KOPT-K1 (cell line): ENCODE measurements at regions not wholly inside any gene's neighbourhood (a gene's known extent, or its start where the extent isn't known, plus 50 kb on each side); places are given as distances from the start of the nearest gene placed in this dataset.
A peak's percentile ranks its signal among the peaks of the same experiment; 100 is the strongest.
"Not testable (repeated sequence)": the region's sequence is repeated elsewhere in the genome, so short reads cannot be mapped to it uniquely, and the experiment has no call there.

Experiments
- H3K27ac ChIP-seq: fragments of 200-600 bp; sonication (generic); 2 replicates; pipeline ENCODE4 v1.5.1; 2016; ENCODE audit warnings: antibody characterized with exemption, mild to moderate bottlenecking, low read depth, low read length; ENCODE audit not compliant: poor library complexity, severe bottlenecking
- H3K36me3 ChIP-seq: fragments of 200-600 bp; sonication (generic); 2 replicates; pipeline ENCODE4 v1.5.1; 2017; ENCODE audit warnings: antibody characterized with exemption, mild to moderate bottlenecking, low read length, moderate library complexity; ENCODE audit not compliant: insufficient read depth
- H3K9me3 ChIP-seq: fragments of 200-600 bp; sonication (generic); 2 replicates; pipeline ENCODE4 v1.5.1; 2017; ENCODE audit warnings: antibody characterized with exemption, low read length, mild to moderate bottlenecking; ENCODE audit not compliant: insufficient read depth, poor library complexity, severe bottlenecking

DNA sequence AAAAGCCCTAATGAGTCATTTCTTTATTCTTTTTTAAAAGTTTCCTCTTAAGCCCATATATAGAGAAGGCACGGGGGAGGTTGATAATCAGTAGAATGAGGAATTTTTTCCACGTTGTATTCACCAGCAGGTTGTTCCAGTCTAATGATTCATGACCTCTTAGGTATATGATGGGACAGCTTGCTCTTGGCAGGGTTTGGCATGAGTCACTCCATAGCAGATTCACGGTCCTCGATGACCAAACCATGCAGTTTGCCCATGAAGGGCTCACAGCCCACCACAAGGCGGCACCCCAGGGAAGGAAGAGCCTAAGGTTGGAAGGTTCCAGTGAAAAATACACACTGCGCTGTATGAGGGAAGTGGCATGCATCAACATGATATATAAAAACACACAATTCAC is 623.8 kb upstream of the DIPK2B start:
- no peak overlapping the region for H3K27ac ChIP-seq
- peaks cover 3% of the 10 kb centered on the region; the same call in 1 of the 2 replicates for H3K36me3 ChIP-seq
- H3K9me3 ChIP-seq = no peaks in the 10 kb centered on the region

DNA sequence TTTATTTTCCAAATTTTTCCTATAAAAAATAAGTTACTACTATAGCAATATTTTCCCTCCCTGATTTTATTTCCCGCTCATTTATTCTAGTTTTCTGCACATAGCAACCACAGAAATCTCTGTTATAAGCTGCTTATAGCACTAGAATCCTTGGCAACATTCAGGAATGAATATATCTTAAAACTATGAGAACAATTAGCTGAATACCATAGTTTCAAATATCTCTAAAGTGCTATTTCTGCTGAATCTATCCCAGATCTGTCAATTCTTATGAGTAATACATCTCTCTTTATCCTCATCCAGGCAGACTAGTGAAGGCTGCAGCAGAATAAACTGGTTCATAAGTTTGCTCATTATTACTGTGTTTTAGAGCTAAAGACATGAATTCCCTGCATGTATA is 622.9 kb upstream of the DIPK2B start:
- peaks cover 7% of the 10 kb centered on the region; the same call in 1 of the 2 replicates for H3K36me3 ChIP-seq
- no peaks in the 10 kb centered on the region for H3K9me3 ChIP-seq
- no peak overlapping the region for H3K27ac ChIP-seq

DNA sequence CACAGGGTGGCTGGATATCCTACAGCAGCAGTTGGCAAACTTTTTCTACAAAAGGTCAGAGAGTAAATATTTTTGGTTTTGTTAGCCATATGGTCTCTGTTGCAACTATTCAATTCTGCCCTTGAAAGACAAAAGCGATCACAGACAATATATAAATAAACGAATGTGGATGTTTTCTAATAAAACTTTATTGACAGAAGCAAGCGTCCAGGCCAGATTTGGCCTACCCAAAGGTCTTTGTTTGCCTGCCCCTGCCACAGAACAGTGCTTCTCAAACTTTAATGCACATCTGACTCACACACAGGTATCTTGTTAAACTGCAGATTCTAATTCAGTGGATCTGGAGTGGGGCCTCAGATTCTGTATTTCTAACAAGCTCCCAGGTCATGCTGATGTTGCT is 621.4 kb upstream of the DIPK2B start:
- Histone ChIP-seq H3K27ac (no peak overlapping the region), H3K9me3 (no peaks in the 10 kb centered on the region), H3K36me3 (peaks cover 7% of the 10 kb centered on the region; the same call in 1 of the 2 replicates)

DNA sequence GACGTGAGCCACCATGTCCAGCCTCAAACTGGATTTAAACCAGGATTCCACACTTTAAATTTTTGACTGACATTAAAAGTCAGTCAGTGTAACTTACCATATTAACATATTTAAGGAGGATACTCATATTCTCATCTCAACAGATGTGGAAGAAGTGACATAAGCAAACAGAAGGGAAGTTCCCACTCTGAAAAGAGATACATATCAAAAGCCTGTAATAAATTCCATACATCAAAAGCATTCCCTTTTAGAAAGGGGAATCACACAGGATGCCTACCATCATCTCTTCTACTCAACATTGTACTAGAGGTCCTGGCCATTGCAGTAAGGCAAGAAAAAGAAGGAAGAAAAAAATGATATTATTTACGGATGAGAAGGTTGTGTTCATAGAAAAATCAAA is 618.2 kb upstream of the DIPK2B start:
- Histone ChIP-seq H3K9me3 (no peaks in the 10 kb centered on the region), H3K27ac (no peak overlapping the region), H3K36me3 (peaks cover 7% of the 10 kb centered on the region; the same call in 1 of the 2 replicates)

DNA sequence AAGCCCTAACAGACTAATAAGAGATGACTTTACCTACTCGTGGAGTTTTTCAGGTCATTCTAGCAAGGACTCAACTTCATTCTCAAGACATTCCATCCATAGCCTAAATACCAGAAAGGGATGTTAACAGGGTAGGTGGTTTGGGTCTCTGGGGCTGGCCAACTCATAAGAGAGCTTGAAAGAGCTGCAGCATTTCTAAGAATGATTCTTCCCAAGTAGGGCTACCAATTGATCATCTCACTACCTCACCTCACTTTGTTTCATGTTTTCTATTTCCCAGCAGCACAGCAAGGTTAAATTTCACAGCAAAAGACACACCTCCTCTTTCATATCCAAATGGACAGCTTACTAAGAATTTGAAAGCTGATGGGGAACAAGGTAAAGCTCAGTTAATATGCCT is 614.8 kb upstream of the DIPK2B start:
- Histone ChIP-seq H3K27ac (no peak overlapping the region), H3K9me3 (no peaks in the 10 kb centered on the region), H3K36me3 (peaks cover 3% of the 10 kb centered on the region; the same call in 1 of the 2 replicates)

DNA sequence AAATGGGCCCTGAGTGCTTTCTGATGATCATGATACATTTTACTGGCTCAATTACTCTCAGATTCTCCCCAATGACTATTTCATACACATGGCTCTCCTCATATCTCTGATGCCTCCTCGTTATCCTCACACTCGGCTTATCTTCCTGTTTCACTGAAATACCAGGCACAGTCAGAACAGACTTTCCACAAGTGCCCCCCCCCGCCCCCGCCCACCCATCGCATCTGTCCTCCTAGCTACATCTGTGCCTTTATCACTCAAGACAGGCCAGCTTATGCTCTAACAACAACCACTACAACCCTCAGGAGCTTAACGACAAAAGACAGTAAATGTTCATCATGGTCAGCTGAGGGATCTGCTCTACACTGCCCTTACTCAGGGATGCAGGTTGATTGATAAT is 610.6 kb upstream of the DIPK2B start:
- Histone ChIP-seq H3K36me3 (no peaks in the 10 kb centered on the region; the same call in 1 of the 2 replicates), H3K27ac (no peak overlapping the region), H3K9me3 (no peaks in the 10 kb centered on the region)

DNA sequence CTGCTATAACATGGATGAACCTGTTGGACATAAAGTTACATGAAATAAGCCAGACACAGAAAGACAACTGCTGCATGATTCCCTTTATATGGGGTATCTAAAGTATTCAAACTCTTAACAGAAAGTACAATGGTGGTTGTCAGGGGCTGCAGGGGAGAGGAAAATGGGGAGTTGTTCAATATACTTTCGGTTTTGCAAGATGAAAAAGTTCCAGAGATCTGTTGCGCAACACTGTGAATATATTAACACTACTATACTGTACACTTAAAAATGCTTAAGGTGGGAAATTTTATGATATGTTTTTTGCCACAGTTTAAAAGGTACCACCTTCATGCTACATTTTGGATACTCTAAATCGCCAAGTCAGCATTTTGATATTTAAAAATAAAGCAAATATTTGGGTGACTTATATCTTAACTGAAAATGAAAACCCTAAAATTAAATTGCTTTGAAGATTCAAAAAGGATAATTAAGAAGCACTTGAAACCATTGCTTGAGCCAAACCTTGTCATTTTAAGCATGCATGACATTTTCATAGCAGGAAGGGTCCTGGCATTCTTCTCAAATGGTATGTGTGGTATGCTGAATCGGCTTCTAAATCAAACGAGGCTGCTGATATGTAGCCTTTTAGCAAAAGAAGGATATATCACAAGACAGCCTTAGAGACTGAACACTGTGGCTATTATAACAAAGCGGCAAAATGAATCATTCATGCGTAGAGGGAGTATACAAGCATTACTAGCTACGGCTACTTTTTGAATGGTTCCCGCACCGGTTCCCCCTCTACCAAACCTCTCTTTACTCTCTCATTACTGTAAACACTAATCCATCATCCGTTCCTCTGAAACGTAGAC is 607.1 kb upstream of the DIPK2B start:
- no peaks in the 10 kb centered on the region for H3K36me3 ChIP-seq
- no peaks in the 10 kb centered on the region for H3K9me3 ChIP-seq
- H3K27ac ChIP-seq = peak overlapping the region; percentile 86

DNA sequence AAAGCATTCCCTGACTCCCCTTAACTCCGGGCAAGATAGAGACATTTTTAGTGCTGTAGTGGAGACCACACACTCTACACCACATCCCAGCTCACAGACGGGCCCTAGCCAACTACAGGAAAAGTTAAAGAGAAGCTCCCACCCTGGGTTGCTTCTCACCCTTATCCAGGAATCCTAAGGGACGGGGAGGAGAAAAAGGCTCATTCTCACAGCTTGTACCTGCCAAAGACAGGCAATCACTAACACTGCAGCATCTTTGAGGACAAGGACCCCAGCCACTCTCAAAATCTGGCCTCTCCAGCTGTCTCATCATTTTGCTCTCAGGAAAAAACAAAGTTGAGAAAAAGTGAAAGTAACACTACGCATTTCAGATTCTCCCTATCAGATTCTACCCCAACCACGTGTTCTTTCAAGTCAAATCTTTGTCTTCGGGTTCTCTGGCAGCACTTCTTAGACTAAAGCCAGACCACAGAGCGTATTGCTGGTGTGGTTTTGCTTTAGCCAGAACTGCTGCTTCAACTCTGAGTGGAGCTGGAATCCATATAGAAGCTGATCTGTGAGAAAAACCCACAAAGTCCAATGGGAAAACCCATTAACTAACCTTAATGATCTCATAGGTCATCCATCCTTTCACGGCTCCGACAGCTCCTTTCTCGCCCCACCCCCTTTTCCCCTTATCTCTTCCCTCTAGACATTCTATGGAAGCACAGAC is 605.9 kb upstream of the DIPK2B start:
- Histone ChIP-seq H3K36me3 (no peaks in the 10 kb centered on the region), H3K9me3 (no peaks in the 10 kb centered on the region), H3K27ac (peak overlapping the region; percentile 86)

DNA sequence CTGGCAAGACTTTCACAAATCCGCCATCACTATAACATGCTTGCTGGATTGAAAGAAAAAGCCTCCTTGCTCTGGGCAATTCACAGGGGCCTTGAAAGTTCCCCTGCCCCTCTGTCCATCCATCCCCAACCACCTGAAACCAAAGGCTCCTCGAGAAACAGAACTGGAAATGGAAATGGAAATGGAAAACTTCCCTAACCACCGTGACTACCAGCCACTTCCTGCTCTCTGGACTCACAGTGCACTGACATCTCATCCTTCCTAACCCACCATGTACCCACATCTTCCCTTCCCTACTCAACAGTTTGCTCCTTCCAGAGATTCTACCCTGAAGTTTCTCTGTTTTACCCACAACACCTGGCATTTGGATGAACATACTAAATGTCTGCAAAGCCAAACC is 603.6 kb upstream of the DIPK2B start:
- Histone ChIP-seq H3K36me3 (no peaks in the 10 kb centered on the region), H3K9me3 (no peaks in the 10 kb centered on the region), H3K27ac (no peak overlapping the region)

DNA sequence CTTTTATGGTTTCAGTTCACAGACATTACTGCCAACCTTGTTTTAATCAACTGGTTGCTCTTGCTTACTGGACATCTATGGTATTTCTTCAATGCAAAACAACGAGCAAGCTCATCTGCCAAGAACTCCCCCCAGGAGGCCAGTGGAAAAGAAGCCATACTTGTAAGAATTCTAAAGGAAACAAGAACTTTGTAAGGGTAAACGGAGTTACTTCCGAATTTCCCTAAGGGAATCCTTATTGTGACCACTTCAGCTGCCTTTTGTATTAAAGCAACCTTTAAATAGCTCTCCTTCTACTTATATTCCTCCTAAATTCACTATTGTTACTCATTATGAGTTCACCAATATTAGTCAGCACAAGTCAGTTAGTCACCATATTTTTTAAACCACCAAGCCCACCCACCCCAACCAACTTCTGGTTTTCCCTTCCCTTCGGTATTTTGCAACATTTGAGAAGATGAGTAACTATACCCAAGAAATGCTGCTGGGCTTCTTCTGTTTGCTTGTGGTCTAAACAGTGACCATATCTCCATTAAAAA is 602.8 kb upstream of the DIPK2B start:
- no peak overlapping the region for H3K27ac ChIP-seq
- H3K9me3 ChIP-seq = no peaks in the 10 kb centered on the region
- H3K36me3 ChIP-seq = no peaks in the 10 kb centered on the region

DNA sequence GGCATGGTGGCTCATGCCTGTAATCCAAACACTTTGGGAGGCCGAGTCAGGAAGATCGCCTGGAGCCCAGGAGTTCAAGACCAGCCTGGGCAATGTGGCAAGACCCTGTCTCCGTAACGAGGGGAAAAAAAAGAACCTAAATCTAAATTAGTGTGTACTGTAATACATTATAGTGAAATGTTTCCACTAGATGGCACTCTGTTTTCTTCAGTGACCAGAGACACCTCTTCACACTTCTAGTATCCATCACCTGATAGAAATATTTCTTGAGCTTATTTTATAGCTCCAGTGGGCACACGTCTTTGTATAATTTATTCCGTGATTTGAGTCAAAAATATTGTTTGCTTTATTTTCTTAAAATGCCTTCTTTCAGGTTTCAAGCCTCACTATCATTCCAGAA is 600.9 kb upstream of the DIPK2B start:
- no peak overlapping the region for H3K27ac ChIP-seq
- H3K9me3 ChIP-seq = no peaks in the 10 kb centered on the region
- no peaks in the 10 kb centered on the region for H3K36me3 ChIP-seq

DNA sequence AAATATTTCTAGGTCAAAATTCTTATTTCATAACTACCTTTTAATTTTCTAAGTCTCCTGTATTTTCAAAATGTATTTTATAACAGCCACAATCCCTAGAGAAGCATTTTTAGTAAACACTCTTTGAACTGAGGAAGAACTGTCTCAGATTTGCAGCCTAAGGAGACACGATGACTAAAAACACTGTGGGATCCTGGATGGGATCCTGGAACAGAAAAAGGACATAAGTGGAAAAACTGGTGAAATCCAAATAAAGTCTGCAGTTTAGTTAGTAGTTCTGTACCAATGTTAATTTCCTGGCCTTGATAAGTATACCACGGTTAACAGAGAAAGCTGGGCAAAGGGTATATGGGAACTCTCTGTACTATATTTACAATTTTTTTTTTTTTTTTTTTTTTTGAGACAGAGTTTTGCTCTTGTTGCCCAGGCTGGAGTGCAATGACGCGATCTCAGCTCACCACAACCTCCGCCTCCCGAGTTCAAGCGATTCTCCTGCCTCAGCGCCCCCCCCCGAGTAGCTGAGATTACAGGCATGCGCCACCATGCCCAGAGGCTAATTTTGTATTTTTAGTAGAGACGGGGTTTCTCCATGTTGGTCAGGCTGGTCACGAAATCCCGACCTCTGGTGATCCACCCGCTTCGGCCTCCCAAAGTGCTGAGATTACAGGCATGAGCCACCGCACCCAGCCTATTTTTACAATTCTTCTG is 600.2 kb upstream of the DIPK2B start:
- H3K9me3 ChIP-seq, H3K36me3 ChIP-seq: not testable (repeated sequence)
- H3K27ac ChIP-seq = peak overlapping the region; percentile 24

DNA sequence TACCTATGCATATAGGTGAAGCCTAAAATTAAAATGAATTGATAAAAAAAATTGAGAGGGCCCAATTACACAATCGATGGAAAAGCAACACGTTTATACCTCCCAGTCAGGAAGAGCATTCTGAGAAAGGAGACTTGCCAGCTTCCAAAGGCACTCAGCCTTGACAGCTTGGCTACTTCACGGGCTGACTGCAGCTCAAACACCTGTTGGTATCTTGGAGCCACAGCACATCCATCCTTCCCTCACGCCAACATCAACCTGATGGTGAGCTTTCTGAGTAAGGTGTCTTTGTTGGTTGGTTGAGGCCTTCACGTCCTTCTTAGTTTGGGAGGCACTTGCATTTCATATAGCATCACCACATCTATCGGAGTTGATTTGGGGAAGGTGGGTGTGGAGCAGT is 598.9 kb upstream of the DIPK2B start:
- Histone ChIP-seq H3K36me3 (no peaks in the 10 kb centered on the region), H3K9me3 (no peaks in the 10 kb centered on the region), H3K27ac (no peak overlapping the region)

DNA sequence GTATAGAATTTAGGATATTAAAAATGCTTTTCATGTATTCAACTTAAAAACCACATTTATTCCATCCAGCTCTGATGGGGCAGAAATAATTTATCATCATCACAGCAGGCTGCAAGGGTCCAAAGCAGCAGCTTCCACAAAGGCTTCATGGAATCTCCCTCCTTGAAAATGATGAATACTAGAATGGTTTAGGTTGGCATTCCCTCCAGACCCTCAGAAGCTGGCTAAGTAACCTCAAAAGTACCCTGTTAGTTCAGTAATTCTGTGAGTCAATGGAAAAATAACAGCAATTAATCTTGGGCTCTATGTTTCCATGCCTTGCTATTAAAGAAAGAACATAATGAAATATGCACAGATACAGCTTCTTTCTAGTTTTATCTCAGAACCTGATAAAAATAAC is 594.9 kb upstream of the DIPK2B start:
- no peak overlapping the region for H3K27ac ChIP-seq
- peaks cover 9% of the 10 kb centered on the region for H3K9me3 ChIP-seq
- no peaks in the 10 kb centered on the region for H3K36me3 ChIP-seq

DNA sequence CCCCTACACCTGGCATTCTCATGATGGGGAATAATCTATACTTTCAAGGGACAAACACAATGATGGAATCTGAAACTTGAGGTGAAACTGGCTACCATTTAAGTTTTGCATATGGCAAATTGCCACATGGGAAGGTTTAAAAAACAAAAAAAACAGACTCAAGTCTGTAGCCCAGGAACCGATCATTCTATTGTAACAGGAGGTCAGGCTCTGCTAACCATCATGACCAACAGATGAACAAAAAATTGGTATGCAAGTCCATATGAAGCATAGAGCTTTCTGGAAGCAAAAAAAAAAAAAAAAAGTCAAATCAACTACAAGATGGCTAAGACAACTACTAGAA is 594.3 kb upstream of the DIPK2B start:
- Histone ChIP-seq H3K36me3 (no peaks in the 10 kb centered on the region), H3K27ac (no peak overlapping the region), H3K9me3 (peaks cover 9% of the 10 kb centered on the region)
